HCT116 (cell line): ENCODE measurements at regions not wholly inside any gene's neighbourhood (a gene's known extent, or its start where the extent isn't known, plus 50 kb on each side); places are given as distances from the start of the nearest gene placed in this dataset.

ENCODE experiments used
- ATAC-seq: fragments of 200-7000 bp; cut with Tn5 transposase; 2 replicates; pipeline ENCODE4 v1.9.1; 2020; ENCODE audit warnings: mild to moderate bottlenecking, moderate library complexity
- BruUV-seq: library from RNA; stranded (reverse); fragments of 400-500 nt; replicated peaks from 2 replicates; lab custom pipeline; 2021; lab: Mats Ljungman, UMichigan
- CTCF ChIA-PET: fragments of 300-600 bp; sonication (Branson Sonifier 250); formaldehyde crosslinking; loops from one replicate; lab custom pipeline; 2021; ENCODE audit warnings: antibody characterized with exemption; lab: Charles Lee
- POLR2A ChIA-PET: fragments of 300-600, 350-600 bp; sonication (Branson Sonifier 250); formaldehyde crosslinking; loops from one replicate; lab custom pipeline; 2021; ENCODE audit warnings: antibody characterized with exemption; lab: Charles Lee
- RAD21 ChIA-PET, 2 experiments: fragments of 300-600 bp; sonication (Branson Sonifier 250); formaldehyde crosslinking; loops; one replicate each; lab custom pipeline; 2023; ENCODE audit warnings: low total read pairs in 2 of 2; ENCODE audit not compliant: uncharacterized antibody in 2 of 2, unreplicated experiment in 2 of 2, low non-redundant PET in 1 of 2; lab: Charles Lee
- DNase-seq: peaks from one replicate; pipeline ENCODE4 v3.0.0-alpha.2; 2010; ENCODE audit warnings: low read depth, low spot score
- H2AFZ ChIP-seq: fragments of 200-600 bp; shearing (Covaris generic), sonication (generic); 2 replicates; pipeline ENCODE4 v1.6.1; 2017; ENCODE audit warnings: low read depth, mixed run types, mixed read lengths, antibody characterized with exemption, low read length; ENCODE audit not compliant: poor library complexity, severe bottlenecking
- H3K27ac ChIP-seq: 2 replicates; pipeline ENCODE4 v1.5.1; 2012; ENCODE audit warnings: low read depth, low read length
- H3K27me3 ChIP-seq: fragments of 200-600 bp; sonication (generic); 2 replicates; pipeline ENCODE4 v1.6.1; 2016; ENCODE audit warnings: mixed run types, low read length, mixed read lengths; ENCODE audit not compliant: insufficient read depth
- H3K36me3 ChIP-seq, 2 experiments: fragments of 200-500 bp in 1 of 2; fragments of 200-600 bp in 1 of 2; sonication (Bioruptor generic) in 1 of 2; sonication (generic) in 1 of 2; 2 replicates each; pipeline versions ENCODE4 v1.5.1 to v1.6.1; 2014 to 2016; ENCODE audit warnings: low read length in 2 of 2, inconsistent platforms in 1 of 2, mixed read lengths in 1 of 2, mixed run types in 1 of 2; ENCODE audit not compliant: insufficient read depth in 2 of 2, control insufficient read depth in 1 of 2
- H3K4me1 ChIP-seq, 2 experiments: fragments of 200-600 bp in 1 of 2; sonication (generic) in 1 of 2; 2 replicates each; pipeline versions ENCODE4 v1.5.1 to v1.6.1; 2012 to 2017; ENCODE audit warnings: low read length in 2 of 2, inconsistent platforms in 1 of 2, mild to moderate bottlenecking in 1 of 2, mixed read lengths in 1 of 2, mixed run types in 1 of 2, moderate library complexity in 1 of 2; ENCODE audit not compliant: insufficient read depth in 2 of 2, control insufficient read depth in 1 of 2
- H3K4me2 ChIP-seq: fragments of 200-600 bp; sonication (generic); 2 replicates; pipeline ENCODE4 v1.6.1; 2017; ENCODE audit warnings: mixed run types, low read length, mixed read lengths
- H3K4me3 ChIP-seq, 2 experiments: fragments of 200-600 bp in 1 of 2; sonication (generic) in 1 of 2; replicated peaks in 1 of 2; 2 replicates each; pipeline ENCODE4 v1.5.1; 2011 to 2016; ENCODE audit warnings: low read length in 2 of 2, control low read depth in 1 of 2, low read depth in 1 of 2, mild to moderate bottlenecking in 1 of 2, mixed read lengths in 1 of 2, mixed run types in 1 of 2
- H3K79me2 ChIP-seq: fragments of 200-600 bp; sonication (generic); 2 replicates; pipeline ENCODE4 v1.6.1; 2017; ENCODE audit warnings: mild to moderate bottlenecking, mixed run types, low read length, moderate library complexity, mixed read lengths; ENCODE audit not compliant: insufficient read depth
- H3K9ac ChIP-seq: fragments of 200-600 bp; sonication (generic); 2 replicates; pipeline ENCODE4 v1.6.1; 2016; ENCODE audit warnings: low read length, mixed read lengths
- H3K9me2 ChIP-seq: fragments of 200-600 bp; sonication (generic), shearing (Covaris generic); 2 replicates; pipeline ENCODE4 v1.6.1; 2017; ENCODE audit warnings: mixed run types, mild to moderate bottlenecking, moderate library complexity; ENCODE audit not compliant: insufficient read depth
- H3K9me3 ChIP-seq, 2 experiments: fragments of 200-500 bp in 1 of 2; fragments of 200-600 bp in 1 of 2; sonication (Bioruptor generic) in 1 of 2; sonication (generic) in 1 of 2; 2 replicates each; pipeline ENCODE4 v1.6.1; 2014 to 2017; ENCODE audit warnings: low read length in 2 of 2, mixed read lengths in 2 of 2, inconsistent platforms in 1 of 2, low read depth in 1 of 2, mild to moderate bottlenecking in 1 of 2, mixed run types in 1 of 2, moderate library complexity in 1 of 2; ENCODE audit not compliant: control insufficient read depth in 1 of 2, insufficient read depth in 1 of 2
- H4K20me1 ChIP-seq: fragments of 200-600 bp; sonication (generic), shearing (Covaris generic); 2 replicates; pipeline ENCODE4 v1.6.1; 2017; ENCODE audit warnings: mixed run types, mild to moderate bottlenecking, moderate library complexity; ENCODE audit not compliant: insufficient read depth
- CBX3 ChIP-seq: IDR thresholded peaks from 2 replicates; pipeline ENCODE4 v1.6.1; 2012; ENCODE audit warnings: low read depth
- CTCF ChIP-seq, 3 experiments: fragments of 200-600 bp in 1 of 3; sonication (generic) in 1 of 3; IDR thresholded peaks in 2 of 3; conservative IDR thresholded peaks in 1 of 3; 2 replicates each; pipeline ENCODE4 v1.5.1; 2012 to 2017; ENCODE audit warnings: low read depth in 2 of 3, low read length in 2 of 3, antibody characterized with exemption in 1 of 3, borderline replicate concordance in 1 of 3, control low read depth in 1 of 3, mild to moderate bottlenecking in 1 of 3, mixed read lengths in 1 of 3, mixed run types in 1 of 3, moderate library complexity in 1 of 3; ENCODE audit not compliant: insufficient read depth in 1 of 3
- EGR1 ChIP-seq: IDR thresholded peaks from 2 replicates; pipeline ENCODE4 v1.6.1; 2012; ENCODE audit warnings: low read depth
- ELF1 ChIP-seq: IDR thresholded peaks from 2 replicates; pipeline ENCODE4 v1.6.1; 2012; ENCODE audit warnings: low read depth, borderline replicate concordance
- EZH2phosphoT487 ChIP-seq: fragments of 200-600 bp; IDR thresholded peaks from 2 replicates; pipeline ENCODE4 v1.6.1; 2018; ENCODE audit warnings: antibody characterized with exemption, borderline replicate concordance
- FOSL1 ChIP-seq: IDR thresholded peaks from 2 replicates; pipeline ENCODE4 v1.6.1; 2012; ENCODE audit warnings: low read depth
- JUND ChIP-seq: IDR thresholded peaks from 2 replicates; pipeline ENCODE4 v1.6.1; 2012
- POLR2A ChIP-seq: IDR thresholded peaks from 2 replicates; pipeline ENCODE4 v1.7.0; 2011; ENCODE audit warnings: borderline replicate concordance; ENCODE audit not compliant: insufficient read depth, insufficient read length; ENCODE audit errors: extremely low read depth
- POLR2AphosphoS5 ChIP-seq: IDR thresholded peaks from 2 replicates; pipeline ENCODE4 v1.6.1; 2011; ENCODE audit warnings: mild to moderate bottlenecking, low read depth, low read length, moderate library complexity
- RAD21 ChIP-seq: IDR thresholded peaks from 2 replicates; pipeline ENCODE4 v1.6.1; 2012; ENCODE audit warnings: low read depth, mild to moderate bottlenecking
- SIN3A ChIP-seq: IDR thresholded peaks from 2 replicates; pipeline ENCODE4 v1.6.1; 2012; ENCODE audit warnings: low read depth
- SP1 ChIP-seq: IDR thresholded peaks from 2 replicates; pipeline ENCODE4 v1.6.1; 2012; ENCODE audit warnings: low read depth
- SRF ChIP-seq: IDR thresholded peaks from 2 replicates; pipeline ENCODE4 v1.6.1; 2012; ENCODE audit warnings: low read depth
- TCF7L2 ChIP-seq: IDR thresholded peaks from 2 replicates; pipeline ENCODE4 v1.7.0; 2011; ENCODE audit warnings: borderline replicate concordance, inconsistent platforms; ENCODE audit not compliant: insufficient read depth, insufficient read length; ENCODE audit errors: extremely low read depth
- YY1 ChIP-seq: IDR thresholded peaks from 2 replicates; pipeline ENCODE4 v1.6.1; 2011; ENCODE audit warnings: low read length, low read depth, moderate library complexity, mild to moderate bottlenecking; ENCODE audit not compliant: insufficient replicate concordance; ENCODE audit errors: extremely low read depth
- ZBTB33 ChIP-seq: IDR thresholded peaks from 2 replicates; pipeline ENCODE4 v1.6.1; 2011; ENCODE audit warnings: mild to moderate bottlenecking, low read length, moderate library complexity; ENCODE audit not compliant: insufficient replicate concordance; ENCODE audit errors: extremely low read depth
- ZFX ChIP-seq: fragments of 450-650 bp; IDR thresholded peaks from 2 replicates; pipeline ENCODE4 v1.6.1; 2017
- ZNF274 ChIP-seq: fragments of 200-500 bp; sonication (Bioruptor generic); IDR thresholded peaks from 2 replicates; pipeline ENCODE4 v1.6.1; 2014; ENCODE audit warnings: mild to moderate bottlenecking, low read depth, low read length, inconsistent platforms
- intact Hi-C: fragments of 100-400 bp; cut with micrococcal nuclease; formaldehyde crosslinking; loops from 2 replicates; pipeline ENCODE4 v1.10.0; 2022
- TF ChIP-seq, protein P1 (sequence below): IDR thresholded peaks from 2 replicates; pipeline ENCODE4 v1.6.1; 2012
- TF ChIP-seq, protein P2 (sequence below): IDR thresholded peaks from 2 replicates; pipeline ENCODE4 v1.6.1; 2012

- no peaks in the 10 kb centered on the region for H4K20me1 ChIP-seq
- CTCF ChIA-PET: no interaction called here
- H3K4me1 ChIP-seq: no peaks in the 10 kb centered on the region
- no peak overlapping the region for H3K9ac ChIP-seq
- RAD21 ChIA-PET: no interaction called here
- no peaks in the 10 kb centered on the region for H3K79me2 ChIP-seq
- no TSS peak for BruUV-seq
- no peak overlapping the region for H3K4me3 ChIP-seq
- H3K27ac ChIP-seq: no peak overlapping the region
- no peaks in the 10 kb centered on the region for H3K27me3 ChIP-seq
- TF ChIP-seq SIN3A (no peak), JUND (no peak), CBX3 (no peak), ZNF274 (no peak), ZFX (no peak), POLR2AphosphoS5 (no peak), TCF7L2 (no peak), YY1 (no peak), ZBTB33 (no peak), FOSL1 (no peak), SP1 (no peak), EZH2phosphoT487 (no peak), EGR1 (no peak), SRF (no peak), ELF1 (no peak), CTCF (IDR thresholded peaks at IDR 0.05 in 2 of 3, conservative IDR thresholded peaks at IDR 0.05 in 1 of 3; ENCODE audit: borderline replicate concordance in 1 of 3, insufficient read depth in 1 of 3, low read depth in 2 of 3, low read length in 2 of 3) (no peak), RAD21 (no peak), POLR2A (no peak)
- TF ChIP-seq, protein P1, sequence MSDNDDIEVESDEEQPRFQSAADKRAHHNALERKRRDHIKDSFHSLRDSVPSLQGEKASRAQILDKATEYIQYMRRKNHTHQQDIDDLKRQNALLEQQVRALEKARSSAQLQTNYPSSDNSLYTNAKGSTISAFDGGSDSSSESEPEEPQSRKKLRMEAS: no peak
- TF ChIP-seq, protein P2, sequence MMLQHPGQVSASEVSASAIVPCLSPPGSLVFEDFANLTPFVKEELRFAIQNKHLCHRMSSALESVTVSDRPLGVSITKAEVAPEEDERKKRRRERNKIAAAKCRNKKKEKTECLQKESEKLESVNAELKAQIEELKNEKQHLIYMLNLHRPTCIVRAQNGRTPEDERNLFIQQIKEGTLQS: no peak
- H3K36me3 ChIP-seq: no peaks in the 10 kb centered on the region
- H2AFZ ChIP-seq: no peak overlapping the region
- ATAC-seq (no peak), DNase-seq (no peak)
- peaks cover 9 to 13% of the 10 kb centered on the region in 2 experiments; a peak in 2 of 4 replicates for H3K9me3 ChIP-seq
- POLR2A ChIA-PET: no interaction called here
- H3K9me2 ChIP-seq: no peaks in the 10 kb centered on the region
- H3K4me2 ChIP-seq: no peak overlapping the region
- intact Hi-C loops: no loop called here
Observed at GRCh38 chr20:60470366-60470765, 512.1 kb downstream of the CDH26 start.
